ENCODE measurements at regions not wholly inside any gene's neighbourhood (a gene's known extent, or its start where the extent isn't known, plus 50 kb on each side); places are given as distances from the start of the nearest gene placed in this dataset.

DNA sequence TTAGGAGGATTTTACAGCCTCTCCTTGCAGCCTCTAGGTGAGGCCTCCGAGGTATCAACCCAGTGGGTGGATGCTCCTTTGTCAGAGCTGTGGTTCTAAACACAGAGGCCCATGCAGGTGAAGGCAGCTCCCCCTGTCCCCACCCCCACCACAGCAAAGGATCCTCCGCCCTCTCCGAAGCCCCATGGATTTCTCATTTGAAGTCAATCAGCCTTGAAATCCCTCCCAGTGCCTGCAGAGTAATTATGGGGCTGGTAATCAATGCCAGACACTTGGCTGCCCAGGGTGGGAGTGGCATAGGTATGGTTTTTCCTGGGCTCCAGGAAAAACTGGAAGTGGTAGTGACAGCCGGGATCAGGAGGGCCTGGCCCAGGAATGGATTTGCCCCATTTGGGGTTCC is 119.5 kb upstream of the CSF3R start:
- FAIRE-seq: no peak

DNA sequence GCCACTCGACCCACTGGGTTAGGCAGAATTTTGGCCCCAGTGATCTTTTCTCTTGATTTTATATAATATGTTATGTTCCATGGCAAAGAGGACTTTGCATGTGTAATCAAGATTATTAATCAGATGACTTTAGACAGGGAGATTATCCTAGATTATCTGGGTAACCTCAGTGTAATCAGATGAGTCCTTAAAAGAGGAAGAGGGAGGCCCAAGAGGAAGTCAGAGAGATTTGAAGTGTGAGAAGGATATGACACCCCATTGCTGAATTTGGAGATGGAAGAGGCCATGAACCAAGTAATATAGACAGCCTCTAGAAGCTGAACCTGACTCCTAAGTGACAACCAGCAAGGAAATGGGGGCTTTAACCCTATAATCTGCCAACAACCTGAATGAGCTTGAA is 117.1 kb upstream of the CSF3R start:
- no peak for FAIRE-seq

DNA sequence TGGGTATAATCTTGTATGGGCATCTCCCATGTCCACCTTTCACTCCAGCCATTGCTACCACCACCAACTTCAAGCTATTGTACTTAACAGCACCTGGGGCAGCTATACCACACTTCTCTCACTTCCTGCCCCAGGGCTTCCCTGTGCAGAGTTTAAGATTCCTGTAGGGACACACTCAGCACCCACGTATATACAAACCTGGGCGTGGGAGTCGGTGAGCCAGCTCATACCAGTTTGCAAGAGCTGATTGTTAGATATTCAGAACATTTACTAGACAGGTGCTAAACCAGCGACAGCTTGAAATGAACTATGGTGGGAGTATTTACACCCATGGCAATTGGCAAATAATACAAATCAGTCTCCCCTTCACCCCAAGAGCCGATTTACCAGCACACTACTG is 114.8 kb upstream of the CSF3R start:
- FAIRE-seq: no peak

DNA sequence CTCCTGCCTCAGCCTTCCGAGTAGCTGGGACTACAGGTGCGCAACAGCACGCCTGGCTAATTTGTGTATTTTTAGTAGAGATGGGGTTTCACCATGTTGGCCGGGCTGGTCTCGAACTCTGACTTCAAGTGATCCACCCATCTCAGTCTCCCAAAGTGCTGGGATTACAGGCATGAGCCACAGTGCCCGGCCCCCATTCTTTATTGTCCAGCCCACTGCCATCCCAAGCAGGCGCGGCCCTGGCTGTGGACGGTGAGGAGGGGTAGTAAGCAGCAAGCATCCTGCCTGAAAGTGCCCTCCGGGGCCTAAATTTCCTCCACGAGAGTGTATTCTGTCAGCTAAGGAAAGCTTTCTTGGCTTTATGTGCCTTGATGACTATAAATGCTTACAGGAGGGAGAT is 113.2 kb upstream of the CSF3R start:
- FAIRE-seq: no peak

DNA sequence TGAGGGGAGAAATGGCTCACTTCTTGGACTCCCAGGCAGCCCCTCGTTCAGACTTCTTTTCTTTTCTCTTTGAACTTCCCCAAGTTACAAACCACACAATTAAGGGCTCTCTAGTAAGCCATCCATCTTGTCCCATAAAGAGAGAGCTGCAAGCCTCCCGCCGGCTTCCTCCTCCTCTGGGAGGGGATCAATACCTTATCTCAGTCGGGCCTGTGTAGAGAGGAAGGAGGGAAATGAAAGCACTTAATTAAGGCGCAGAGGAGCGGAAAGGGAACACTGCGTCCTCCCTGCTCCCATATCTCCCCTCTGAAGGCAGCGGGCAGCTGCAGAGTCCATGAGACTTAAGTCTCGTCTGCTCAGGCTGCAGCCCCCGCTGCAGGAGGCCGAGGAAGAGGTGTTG is 112.6 kb upstream of the CSF3R start:
- FAIRE-seq: no peak

DNA sequence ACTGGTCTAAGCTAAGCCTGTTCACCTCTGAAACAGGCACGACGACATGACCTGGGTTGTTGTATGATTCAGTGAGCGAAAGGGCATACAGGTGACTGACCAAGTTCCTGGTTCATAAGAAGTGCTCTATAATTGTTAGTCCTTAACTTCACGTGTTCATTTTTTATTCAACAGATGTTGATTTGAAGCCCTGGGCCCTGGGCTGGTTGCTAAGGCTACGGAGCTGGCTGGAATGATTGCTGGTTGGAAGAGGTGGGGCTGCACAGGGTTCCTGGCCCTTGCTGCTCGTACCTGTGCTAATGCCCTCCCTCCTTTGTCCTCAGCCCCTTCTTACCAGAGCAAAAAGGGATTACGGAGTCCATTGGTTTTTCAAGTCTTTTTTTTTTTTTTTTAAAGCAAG is 111.3 kb upstream of the CSF3R start:
- no peak for FAIRE-seq

DNA sequence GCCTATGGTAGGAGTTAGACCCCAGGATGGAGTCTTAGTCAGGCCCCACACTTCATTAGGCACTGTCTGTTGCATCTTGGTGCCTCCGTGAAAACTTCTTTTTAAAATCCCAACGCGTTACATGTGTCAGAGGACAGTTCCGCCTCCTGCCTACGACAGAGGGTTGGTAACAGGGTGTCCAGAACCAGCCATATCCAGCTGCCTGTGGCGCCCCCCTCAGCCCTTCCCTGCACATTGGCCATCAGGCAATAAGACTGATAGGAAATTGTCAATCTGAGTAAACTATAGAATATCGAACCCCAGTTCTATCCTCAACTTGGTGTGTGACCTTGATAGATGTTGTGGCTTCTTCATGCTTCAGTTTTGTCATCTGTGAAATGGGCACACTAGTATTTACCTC is 108.6 kb upstream of the CSF3R start:
- no peak for FAIRE-seq

DNA sequence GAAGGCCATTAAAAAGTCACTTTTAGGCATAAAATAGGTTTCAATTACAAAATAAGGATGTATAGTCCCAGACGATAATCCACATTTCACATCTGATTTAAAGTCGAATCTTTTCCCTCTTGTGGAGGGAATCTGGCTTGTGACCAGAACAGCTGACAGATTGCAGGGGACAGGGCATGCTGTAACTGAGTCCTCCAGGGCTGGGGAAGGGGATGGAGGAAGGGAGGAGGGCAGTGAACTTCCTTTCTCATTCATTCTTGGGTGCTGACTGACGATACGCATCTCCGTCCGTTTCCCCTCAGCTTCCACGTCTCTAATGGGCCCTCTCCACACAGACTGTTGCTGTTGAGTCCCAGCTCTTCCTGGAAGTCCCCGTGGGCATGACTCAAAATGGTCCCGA is 108.1 kb upstream of the CSF3R start:
- no peak for FAIRE-seq

DNA sequence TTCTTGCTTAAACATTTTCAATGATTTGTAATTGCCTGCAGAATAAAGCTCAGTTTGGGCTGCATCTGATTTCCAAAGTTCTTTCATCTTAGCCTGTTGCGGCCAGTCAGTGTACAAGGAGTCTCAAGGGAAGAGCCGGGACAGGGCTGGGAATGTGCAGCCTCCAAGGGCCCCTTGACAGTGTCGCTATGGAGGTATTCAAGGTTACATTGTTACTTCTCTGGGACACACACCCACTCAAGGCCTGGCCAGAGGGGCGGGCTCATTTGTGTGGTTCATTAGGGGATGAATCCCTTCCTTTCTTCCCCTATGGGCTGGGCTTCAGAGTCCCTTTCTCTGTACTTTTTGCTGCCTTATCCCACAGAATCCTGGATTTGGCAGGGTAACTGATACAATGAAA is 107.6 kb upstream of the CSF3R start:
- FAIRE-seq: no peak

DNA sequence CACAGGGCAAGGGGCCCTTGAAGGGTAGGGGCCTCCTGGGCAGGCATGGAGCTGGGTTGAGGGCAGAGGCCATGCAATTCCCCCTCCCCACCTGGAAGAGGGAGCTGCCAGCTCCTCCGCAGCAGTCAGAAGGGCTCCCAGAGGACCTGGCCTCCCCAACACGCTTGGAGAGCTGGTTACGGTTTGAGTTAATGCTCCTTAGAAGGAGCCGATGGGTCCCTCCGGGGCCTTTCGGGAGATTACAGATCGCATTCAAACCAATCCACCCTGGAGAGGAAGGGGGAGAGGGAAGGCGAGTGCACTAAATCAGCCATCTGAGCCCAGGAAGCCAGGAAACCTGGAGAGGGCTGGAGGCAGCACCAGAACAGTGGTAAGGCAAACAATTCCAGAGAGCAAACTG is 106.3 kb upstream of the CSF3R start:
- FAIRE-seq: no peak

DNA sequence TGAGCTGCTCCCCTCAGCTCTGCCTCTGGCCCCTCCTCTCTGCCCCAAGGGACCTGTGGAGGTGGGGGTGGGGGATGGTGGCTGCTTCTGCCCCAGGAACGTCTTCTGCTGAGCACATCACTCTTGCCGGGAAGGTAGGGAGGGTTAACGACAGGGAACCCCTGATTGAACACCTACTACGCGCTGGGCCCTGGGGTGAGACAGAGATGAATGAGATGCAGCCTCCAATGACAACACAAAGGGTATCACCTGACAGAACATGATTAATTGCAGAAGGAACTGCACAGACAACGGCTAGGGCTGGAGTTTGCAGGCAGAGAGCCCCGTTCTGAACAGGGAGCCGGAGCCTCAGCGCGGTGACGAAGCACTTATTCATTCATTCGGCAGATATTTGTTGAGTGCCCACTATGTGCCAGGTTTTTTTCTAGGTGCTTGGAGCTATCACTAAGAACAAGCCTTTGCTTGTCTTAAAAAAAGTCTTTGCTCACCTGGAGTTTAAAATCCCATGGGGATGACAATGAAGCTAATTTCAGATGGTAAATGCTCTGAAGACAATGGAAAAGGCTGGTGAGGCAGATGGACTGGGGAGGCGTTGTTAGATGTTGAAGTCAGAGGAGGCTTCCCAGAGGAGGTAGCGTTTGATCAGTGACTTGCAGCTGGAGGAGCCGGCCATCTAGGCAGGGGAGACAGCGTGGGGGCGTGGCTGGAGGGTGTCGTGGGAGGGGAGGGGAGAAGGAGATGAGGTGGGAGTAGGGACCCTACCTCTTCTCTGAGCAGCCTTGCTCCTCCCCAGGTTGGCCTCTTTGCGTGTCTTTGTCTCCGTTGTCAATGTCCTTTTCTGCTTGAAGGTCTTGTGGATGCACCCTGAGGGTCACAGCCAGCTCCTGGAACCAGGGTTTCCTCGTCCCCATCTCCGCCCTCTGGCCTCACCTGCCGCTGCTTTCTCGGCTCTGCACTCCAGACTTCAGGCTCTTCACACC is 103.1 kb upstream of the CSF3R start:
- no peak for FAIRE-seq

DNA sequence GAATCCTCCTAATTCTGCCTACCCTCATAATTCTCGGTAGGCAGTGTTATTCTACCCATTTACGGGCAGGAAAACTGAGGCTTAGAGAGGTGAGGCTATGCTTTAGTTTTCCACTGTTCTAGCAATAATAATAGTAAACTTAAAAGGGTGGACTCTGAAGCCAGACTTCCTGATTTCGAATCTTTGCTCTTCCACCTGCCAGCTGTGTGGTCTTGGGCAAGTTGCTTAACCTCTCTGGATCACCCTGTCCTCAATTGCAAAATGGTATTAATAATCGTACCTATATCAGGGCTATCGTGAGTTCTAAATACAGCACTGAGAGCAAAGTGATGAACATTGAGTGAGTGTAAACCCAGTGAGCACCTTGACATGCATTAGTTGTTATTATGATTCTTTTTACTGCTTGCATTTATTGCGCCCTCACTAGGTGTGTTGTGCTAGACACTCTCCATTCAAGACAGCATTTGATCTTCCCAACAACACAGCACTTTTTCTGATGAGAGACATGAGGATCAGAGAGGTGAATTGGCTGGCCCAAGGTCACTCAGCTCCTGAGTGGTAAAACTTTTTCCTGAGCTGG is 102.3 kb upstream of the CSF3R start:
- no peak for FAIRE-seq

DNA sequence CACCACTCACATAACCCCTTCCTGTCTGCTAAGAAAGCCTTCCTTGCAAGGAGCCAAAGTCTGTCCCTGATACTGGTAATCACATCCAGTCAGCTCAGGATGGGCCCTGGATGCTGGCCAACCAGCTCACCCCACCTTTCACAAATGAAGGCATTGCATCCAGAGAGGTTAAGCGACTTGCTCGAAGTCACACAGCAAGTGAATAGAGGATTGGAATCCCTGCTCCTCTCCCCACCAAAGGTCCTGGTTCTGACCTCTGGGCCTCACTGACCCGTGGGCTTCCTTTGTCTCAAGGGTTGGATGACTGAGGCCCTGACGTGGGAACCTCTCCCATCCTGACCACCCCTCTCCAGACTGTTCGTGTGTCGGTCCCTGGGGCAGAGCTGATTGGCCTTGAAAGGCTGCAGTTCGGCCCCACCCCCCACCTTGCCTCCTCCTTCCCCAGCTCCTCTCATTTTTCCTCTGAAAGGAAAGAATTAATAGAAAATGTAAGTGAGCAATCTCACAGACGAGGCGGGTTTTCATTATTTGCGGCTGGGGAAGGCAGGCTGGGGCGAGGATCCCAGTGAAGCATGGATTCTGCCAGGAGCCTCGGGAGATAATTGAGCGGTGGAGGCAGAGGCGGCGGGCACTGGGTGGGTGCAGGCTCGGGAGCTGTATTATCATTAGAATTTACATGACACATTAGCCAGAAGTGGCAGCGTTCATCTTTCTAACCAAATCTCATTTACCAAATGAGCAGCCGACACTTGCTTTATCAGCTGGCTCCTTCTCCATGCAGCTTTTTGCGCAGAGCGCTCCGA is 101.5 kb upstream of the CSF3R start:
- no peak for FAIRE-seq

DNA sequence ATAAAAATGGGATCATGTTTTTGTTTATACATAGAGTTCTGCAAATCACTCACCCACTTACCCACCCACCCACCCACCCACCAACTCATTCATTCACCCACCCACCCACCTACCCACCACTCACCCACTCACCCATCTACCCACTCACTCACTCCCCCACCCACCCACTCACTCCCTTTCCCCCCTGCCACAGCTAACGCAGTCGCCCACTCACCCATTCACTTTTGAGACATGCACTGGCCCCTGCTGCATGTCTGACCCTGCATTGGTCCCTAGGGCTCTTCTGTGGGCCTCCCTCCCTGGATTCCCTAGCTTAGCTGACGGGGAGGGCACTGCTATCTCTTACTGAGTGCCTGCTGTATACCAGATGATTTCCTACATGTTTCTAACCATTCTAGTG is 100.4 kb upstream of the CSF3R start:
- FAIRE-seq: no peak

DNA sequence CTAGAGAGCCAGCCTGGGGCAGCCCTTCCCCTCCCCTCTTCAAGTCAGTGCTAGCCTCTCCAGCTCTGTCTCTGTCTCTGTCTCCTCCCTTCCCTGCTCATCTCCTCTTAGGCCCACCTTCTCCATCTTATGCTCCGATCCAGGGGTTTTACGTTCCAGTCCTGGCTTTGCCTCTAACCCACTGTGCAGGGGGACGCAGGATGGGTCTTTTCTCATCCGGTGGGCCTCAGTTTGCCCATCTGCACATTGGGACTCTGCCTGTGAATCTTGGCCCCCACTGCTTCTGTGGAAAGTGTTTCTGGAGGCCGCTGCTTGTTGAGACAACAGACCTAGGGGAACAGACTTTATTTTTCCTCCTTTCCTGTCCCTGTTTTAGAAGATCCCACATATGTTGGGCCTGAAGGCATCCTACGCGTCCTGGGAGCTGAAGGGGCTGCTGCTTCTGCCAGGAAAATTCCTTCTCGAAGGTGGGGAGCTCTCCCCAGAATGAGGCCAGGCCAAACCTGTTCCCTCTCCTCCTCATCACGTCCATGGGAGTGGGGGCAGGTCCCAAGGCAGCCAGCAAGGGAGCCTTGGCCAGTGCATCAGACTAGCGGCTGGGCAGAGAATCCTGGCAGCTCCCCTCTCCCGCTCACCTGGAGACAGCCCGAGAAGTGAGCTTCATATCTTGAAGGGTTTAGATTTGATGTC is 99.5 kb upstream of the CSF3R start:
- no peak for FAIRE-seq

DNA sequence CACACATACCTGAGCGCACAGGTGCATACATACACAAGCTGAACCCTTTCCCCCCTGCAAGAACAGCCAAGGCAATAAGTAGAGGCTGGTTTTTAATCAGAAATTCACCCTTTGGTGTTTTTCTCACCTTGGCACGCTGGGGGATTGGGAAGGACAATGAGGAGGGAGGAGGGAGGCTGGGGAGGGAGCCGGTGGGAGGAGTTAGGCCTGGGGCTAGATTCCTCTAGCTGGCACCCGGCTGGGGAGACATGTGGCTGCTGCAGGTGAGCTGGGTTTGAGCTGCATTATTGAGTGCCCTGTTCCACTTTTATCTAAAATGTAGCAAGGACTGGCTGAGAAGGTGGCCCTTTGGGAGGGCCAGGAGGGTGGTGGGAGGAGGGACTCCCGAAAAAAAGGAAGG is 97.8 kb upstream of the CSF3R start:
- no peak for FAIRE-seq

DNA sequence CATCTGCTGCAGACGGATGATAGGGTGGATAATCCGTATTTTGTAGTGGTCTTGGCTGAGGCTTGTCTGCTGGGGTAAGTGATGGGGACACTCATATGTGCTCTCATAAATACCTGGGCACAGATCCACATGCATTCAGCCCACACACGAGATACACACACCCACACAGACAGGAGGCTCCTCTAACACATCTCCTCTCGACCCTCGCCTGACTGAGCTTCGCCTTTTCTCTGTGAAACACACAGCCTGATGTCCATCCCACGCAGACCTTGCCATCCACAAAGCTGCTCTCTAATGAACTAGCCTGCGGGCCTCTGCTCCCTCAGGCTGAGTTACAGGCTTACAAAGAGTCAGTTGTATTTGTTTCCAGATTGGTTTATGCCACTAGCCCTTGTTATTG is 96.3 kb upstream of the CSF3R start:
- no peak for FAIRE-seq

DNA sequence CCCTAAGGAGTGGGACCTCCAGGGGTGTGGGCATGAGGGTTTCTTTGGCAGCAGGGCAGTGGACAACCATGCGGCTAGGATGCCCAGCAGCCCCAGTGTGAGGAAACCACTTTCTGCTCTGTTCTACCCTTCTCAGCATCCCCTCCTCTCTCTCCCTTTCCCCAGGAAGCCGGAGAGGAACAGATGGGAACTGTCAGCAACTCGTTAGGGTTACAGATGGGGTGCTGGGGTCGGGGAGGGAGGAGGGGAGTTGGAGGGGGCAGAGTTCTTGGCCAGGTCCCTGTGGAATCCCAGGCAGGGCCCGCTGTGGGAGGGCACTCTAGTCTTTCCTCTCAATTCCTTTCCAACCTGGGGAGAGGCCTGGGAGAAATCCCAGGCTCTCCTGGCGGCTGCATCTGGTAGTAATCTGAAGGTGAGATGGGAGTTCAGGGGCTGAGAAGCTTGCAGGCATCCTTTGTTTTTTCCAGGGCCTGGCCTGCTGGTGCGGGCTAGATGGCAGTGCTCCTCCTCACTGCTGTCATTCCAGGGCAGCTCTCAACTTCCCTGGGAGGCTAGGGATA is 93.9 kb upstream of the CSF3R start:
- no peak for FAIRE-seq

DNA sequence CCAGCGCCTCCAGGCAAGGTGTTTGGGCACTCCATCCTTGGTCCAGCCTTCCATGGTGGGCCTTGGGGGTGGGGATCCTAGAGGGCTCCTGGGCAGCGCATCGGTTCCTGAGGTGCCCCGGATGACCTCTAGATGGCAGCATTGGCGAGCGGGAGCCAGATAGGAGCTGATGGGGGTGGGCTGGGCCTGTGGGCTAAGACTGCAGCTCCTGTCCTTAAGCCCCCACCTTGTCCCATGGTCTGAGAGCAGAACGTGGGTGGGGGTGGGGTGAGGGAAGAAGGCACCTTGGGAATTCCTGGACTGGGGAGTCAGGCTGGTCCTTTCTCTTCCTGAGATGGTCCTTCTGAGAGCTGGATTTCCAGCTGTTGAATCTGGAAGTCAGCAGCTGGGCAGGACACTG is 93.4 kb upstream of the CSF3R start:
- FAIRE-seq: no peak

DNA sequence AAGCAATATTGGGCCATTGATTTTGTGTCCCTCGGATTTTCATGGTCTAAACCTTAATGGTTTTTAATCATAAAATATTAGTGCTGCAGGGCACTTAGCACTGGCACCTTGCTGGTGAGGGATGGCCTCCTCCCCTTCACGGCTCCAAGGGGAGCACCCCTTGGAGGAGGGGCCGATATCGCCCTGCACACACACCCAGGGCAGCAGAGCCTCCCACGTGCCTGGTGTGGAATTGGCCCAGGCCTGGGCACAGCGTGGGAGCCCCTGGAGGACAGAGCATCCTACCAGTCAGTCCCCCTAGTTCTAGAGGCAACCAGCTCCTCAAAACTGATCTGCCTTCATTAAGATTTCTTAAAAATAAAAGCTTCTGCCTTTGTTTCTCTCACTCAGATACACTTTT is 90.7 kb upstream of the CSF3R start:
- no peak for FAIRE-seq

DNA sequence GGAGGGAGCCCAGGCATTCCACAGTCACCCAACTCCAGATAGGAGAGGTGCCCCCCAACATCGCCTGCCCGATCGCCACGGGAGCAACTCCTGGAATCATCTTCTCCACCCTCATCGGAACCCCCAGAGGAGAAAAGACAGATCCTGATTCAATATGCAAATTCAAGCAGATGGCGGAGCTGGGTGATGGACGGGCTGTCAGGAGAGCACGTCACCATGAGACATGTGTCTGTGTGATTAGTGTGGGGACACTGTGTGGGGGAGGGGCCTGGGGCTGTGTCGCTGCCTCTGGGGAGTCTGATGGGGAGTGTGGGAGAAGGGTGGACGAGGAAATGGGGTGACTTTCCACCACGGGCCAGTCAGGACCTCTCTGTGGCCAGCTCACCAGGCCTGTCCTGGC is 90.2 kb upstream of the CSF3R start:
- no peak for FAIRE-seq

DNA sequence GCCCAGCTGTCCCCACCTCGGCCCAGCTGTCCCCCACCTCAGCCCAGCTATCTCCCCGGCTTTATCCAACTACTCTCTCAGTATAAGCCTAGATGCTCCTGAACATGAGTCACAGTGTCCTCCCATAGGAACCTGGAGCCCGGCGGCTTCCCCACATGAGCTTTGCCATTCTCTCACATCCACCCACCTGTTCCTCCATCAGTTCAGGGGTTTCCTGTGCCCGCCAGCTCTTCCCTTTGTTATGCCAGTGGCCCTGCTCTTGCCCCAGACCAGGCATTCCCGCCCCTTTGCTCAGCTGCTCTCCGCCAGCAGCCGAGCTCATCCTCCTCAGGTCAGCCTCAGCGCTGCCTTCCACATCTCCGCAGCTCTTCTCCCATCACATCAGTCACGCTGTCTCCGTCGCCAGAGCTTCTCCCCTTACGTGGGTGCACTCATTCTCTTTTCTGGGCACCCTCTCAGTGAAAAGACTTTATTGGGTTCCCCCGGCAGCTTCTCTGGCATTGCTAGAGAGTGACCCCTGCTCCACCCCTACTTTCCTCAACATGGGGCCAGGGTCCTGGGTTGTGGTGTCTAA is 89.5 kb upstream of the CSF3R start:
- FAIRE-seq: no peak

DNA sequence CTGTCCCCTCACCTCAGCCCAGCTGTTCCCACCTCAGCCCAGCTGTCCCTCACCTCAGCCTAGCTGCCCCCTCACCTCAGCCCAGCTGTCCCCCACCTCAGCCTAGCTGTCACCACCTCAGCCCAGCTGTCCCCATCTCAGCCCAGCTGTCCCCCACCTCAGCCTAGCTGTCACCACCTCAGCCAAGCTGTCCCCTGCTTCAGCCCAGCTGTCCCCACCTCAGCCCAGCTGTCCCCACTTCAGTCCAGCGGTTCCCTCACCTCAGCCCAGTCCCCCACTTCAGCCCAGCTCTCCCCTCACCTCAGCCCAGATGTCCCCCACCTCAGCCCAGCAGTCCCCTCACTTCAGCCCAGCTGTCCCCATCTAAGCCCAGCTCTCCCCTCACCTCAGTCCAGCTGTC is 88.4 kb upstream of the CSF3R start:
- FAIRE-seq: no peak
